GM12891 (cell line): ENCODE measurements at regions not wholly inside any gene's neighbourhood (a gene's known extent, or its start where the extent isn't known, plus 50 kb on each side); places are given as distances from the start of the nearest gene placed in this dataset.

ENCODE experiments used
- POLR2A ChIP-seq: IDR thresholded peaks from 2 replicates; pipeline ENCODE4 v1.6.1; 2011; ENCODE audit warnings: low read depth, low read length, control low read depth
- POLR2AphosphoS5 ChIP-seq: IDR thresholded peaks from 2 replicates; pipeline ENCODE4 v1.6.1; 2011; ENCODE audit warnings: low read depth, low read length, control low read depth

DNA sequence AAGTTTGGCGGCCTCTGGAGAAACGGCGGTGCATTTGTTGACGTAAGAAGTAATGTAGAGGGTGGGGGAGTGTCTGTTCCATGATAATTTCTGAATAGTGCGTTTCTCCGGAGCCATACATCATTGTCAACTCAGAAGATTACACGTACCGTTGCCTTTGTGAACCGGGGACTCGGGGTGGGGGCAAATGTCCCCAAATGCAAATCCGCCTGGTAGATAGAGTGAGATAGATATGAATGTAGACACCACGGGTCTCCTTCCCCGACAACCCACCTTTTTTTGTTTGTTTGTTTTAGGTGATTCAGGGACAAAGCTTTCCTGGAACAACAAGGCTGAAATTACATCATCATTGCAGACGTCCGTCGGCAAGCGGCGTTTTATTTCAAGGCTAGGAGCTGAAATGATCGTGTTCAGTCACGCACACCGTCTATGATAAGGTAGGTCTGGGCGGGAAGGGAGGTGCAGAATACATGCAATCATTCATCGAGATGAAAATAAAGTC is 96.0 kb upstream of the PPP2R3B start:
- TF ChIP-seq POLR2A (no peak), POLR2AphosphoS5 (no peak)
